GM21423 (cell line): ENCODE measurements at regions not wholly inside any gene's neighbourhood (a gene's known extent, or its start where the extent isn't known, plus 50 kb on each side); places are given as distances from the start of the nearest gene placed in this dataset.

ENCODE experiments used
- ATAC-seq: cut with Tn5 transposase; IDR thresholded peaks from one replicate; pipeline ENCODE4 v1.9.1; 2021; ENCODE audit warnings: mild to moderate bottlenecking, moderate library complexity; ENCODE audit not compliant: unreplicated experiment

DNA sequence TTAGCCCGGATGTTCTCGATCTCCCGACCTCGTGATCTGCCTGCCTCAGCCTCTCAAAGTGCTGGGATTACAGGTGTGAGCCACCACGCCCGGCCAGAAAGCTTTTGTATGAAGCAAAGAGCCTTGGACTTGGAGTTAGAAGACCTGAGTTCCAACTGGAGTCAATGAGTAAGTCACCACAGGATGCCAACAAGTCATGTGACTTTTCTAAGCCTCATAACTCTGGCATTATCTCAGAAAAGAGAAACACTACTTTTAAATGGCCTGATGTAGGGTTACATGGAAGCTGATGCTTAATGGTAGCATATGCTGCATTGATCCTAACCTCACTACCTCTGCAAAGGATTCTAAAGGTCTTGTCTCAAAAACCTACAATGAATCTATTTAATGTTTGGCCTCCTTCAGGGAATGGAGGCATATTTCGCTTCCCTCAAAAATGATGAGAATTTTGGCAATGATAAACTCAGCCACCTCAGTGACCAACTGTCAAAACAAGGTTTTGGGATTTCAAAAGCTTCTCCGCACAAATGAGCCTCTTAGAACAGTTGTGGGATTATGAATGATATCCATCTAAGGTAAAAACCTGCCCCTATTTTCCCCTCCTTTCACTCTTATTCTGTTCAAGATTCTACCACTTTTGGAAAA, 236.8 kb downstream of the ACTL7B start:
- no peak for ATAC-seq

DNA sequence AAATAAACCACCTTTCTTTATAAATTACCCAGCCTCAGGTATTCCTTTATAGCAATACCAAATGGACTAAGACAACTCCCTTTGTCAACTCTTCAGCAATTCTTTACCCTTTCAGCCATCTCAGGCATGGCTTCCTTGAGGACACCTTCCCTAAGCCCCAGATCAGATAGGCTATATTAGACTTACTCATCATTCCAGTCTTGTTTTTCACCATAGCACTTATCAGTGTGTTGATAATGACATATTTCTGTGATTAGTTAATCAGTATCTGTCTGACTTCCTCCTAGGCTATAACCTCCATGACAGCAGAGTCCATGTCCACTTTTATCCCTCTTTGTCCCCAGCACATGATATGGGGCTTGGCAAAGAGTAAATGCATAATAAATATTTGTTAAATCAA, 238.1 kb downstream of the ACTL7B start:
- no peak for ATAC-seq

DNA sequence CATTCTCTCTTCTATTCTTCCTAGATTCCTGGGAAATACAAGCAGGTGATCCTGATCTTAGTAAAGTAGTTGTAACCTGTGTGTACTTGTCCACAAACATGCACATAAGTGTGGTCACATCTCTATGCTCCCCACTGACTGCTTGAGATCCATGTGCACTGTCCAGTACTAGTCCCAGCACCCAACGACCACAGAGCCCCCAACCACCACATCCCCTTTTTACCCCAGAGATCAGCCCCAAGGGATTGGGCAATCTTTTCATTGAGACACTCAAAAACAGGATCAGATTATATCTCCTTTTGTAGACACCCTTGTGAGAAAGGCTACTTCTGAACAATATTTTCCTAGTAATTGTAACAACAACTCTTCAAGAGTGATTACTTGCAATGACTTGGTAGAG, 240.6 kb downstream of the ACTL7B start:
- ATAC-seq, result no peak

- no peak for ATAC-seq
Measured at GRCh38 chr9:108612513-108612912, 243.3 kb downstream of the ACTL7B start.

- no peak for ATAC-seq
Measured at GRCh38 chr9:108609897-108610253, 245.9 kb downstream of the ACTL7B start.

DNA sequence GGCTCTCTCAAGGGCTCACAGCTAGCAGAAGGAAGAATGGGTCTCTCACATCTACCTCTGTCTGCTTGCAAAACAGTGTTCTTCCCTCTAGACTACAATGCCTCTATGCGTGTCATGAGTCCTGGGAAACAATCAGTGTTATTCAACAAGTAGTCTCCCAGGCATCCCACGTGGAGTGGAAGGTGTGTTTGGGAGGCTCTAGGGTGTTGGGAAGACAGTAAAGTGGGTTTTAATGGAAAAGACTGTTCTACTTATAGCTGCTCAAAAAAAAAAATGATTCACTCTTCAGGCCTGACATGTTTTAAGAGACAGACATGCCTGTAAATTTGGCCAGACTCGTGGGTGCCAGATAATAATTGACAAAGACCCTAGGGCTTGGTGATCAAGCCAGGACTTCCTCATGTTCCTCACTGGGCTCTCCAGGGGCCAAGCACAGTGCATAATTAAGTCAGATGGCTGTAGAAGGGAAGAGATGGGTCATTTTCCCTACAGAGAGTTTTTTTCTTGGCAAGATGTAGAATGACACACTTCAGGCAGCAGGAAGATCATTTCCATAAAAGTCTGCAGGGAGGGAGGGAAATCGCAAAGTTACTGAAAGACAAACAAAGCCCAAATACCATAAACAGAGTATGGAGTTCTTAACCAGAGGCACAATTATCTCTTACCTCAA, 246.4 kb downstream of the ACTL7B start:
- ATAC-seq, result no peak

GRCh38 chr9:108607607-108608006, 248.2 kb downstream of the ACTL7B start:
- ATAC-seq, result no peak

- no peak for ATAC-seq
Measured at GRCh38 chr9:108606401-108606800, 249.4 kb downstream of the ACTL7B start.

DNA sequence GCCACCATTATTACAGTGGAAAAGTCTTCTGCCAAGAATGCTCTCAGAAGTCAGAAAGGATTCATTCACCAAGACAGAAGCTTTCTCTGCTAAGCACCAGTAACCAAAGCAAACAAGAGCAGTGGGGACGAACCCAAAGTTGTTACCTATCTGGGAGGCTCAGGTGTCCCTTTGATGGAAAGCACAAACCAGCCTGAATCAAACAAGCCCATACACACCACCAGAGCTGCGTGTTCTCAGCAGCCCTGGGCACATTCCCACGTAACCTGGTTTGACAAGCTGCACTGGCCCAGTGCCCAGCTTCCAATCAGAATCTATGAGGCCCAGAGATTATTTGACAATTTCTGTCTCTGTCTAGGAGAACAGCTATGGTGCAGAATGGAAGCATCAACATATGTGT, 252.6 kb downstream of the ACTL7B start:
- ATAC-seq, result no peak

GRCh38 chr9:108600896-108601295, 254.9 kb downstream of the ACTL7B start:
- ATAC-seq, result no peak

- no peak for ATAC-seq
Measured at GRCh38 chr9:108599571-108599970, 256.2 kb downstream of the ACTL7B start.

- ATAC-seq, result no peak
Measured at GRCh38 chr9:108591121-108591520, 264.7 kb downstream of the ACTL7B start.

DNA sequence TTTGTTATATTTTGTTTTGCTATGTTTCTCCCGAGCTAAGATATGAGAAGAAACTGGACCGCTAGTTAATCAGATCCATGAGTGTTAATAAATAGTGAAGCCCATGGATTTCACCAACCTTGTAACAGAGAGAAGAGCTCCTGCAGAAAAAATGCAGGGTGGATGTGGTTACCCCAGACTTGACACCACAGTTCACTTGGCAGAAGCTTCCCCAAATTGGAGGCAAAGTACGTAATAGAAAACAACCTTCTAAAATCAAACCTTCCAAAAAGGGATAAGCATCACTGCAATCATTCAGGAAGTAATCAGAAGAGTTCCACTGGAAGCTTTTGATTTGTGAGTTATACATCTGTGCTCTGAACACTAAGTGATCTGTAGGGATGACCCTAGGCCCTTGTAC, 267.5 kb downstream of the ACTL7B start:
- no peak for ATAC-seq

DNA sequence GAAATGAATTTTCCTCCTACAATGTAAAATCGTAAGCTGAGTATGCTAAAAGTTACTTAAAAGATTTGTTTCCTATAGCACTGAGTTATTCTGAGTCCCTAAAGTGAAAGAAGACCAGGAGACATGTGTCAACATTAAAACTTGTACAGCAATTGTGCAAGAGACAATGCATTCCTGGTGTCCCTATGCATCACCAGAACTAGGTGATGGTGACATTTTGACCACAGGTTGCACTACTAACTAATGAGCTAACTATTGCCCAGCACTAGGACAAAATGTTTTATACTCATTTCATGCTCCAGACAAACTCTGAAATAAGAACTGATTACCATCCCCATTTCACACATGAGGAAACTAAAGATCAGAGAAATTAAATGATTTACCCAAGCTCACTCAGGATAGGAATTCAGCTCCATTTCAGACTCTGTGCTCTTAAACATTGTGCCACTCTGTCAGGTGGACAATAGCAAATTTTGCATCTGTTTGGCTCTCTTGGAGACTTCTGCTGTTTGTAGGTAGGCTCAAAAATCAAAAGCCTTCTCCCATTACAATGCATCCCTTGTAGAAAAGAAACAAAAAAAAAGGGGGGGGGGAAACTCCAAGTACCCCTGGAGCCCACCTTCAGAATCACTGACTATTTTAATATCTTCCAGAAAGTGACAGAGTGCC, 269.2 kb downstream of the ACTL7B start:
- no peak for ATAC-seq

- no peak for ATAC-seq
Measured at GRCh38 chr9:108584860-108585259, 270.9 kb downstream of the ACTL7B start.

DNA sequence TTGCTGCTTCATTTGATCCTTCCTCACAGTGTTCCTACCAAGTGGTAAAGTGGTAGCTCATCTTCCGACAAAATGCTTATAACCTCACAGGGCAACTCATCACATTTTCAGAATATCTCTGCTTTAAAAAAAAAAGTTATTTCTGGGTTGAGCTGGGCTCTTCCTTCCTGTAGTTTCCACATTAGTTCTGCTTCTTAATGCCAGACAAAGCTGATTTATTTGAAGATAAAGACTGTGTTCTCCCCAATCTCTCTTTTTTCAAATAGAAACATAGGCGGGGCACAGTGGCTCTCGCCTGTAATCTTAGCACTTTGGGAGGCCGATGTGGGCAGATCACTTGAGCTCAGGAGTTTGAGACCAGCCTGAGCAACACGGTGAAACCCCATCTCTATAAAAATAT, 273.1 kb downstream of the ACTL7B start:
- no peak for ATAC-seq

GRCh38 chr9:108579757-108580439, 275.9 kb downstream of the ACTL7B start:
- no peak for ATAC-seq

GRCh38 chr9:108575276-108575675, 280.5 kb downstream of the ACTL7B start:
- no peak for ATAC-seq

GRCh38 chr9:108569624-108570023, 286.2 kb downstream of the ACTL7B start:
- ATAC-seq, result no peak

DNA sequence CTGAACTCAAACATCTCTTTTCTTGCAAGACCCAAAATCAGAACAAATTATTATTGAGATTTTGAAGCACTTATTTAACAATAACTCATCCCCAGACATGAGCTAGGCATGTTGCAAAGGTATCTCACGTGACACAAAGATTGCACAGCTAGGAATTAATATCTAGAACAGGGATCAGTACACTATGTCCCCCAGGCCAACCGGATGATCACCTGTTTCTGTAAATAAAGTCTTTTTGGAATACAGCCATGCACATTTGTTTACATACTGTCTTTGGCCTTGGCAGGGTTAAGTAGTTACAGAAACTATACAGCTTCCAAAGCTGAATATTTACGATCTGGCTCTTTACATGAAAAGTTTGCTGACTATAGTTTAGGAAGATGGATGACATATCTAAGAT, 287.7 kb downstream of the ACTL7B start:
- no peak for ATAC-seq

DNA sequence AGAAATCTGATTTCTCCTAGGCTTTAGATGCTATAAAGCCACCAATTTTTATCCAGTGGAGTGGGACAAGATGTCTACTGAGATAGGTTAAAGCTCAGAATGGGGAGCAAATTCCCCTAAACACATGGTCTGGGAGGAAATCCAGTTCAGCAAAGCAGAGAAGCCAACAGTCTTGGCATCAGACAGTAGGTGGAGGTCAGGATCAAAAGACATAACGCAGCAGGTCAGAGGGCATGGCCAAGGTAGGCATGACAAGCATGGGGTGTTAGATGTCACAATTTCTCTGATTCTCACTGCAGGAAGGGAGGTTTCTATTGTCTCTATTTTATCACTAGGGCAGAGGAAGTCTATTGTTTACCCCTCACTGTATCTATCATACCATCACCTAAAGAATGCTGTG, 288.2 kb downstream of the ACTL7B start:
- no peak for ATAC-seq
